SK-N-SH (cell line): ENCODE measurements at regions not wholly inside any gene's neighbourhood (a gene's known extent, or its start where the extent isn't known, plus 50 kb on each side); places are given as distances from the start of the nearest gene placed in this dataset.
"Not testable (repeated sequence)": the region's sequence is repeated elsewhere in the genome, so short reads cannot be mapped to it uniquely, and the experiment has no call there.

ENCODE experiments used
- CTCF ChIA-PET: fragments of 300-600, 350-600 bp; formaldehyde crosslinking; extraction: SDS; loops from one replicate; lab custom pipeline; 2021; lab: Yijun Ruan, JAX
- POLR2A ChIA-PET: fragments of 350-600 bp; sonication (Branson Sonifier 250); formaldehyde crosslinking; extraction: SDS; loops from one replicate; lab custom pipeline; 2020; ENCODE audit warnings: antibody characterized with exemption, inconsistent platforms; lab: Yijun Ruan, JAX
- DNase-seq: peaks from one replicate; pipeline ENCODE4 v3.0.0; 2012
- H2AFZ ChIP-seq: fragments of 200-600 bp; sonication (generic); 2 replicates; pipeline ENCODE4 v1.8.1; 2016; ENCODE audit warnings: antibody characterized with exemption, mild to moderate bottlenecking, low read depth
- H3F3A ChIP-seq: fragments of 200-600 bp; sonication (generic); replicated peaks from 2 replicates; pipeline ENCODE3; 2016; ENCODE audit warnings: antibody characterized with exemption, mild to moderate bottlenecking; ENCODE audit not compliant: insufficient read depth
- H3K27ac ChIP-seq, 2 experiments: fragments of 200-500 bp in 1 of 2; fragments of 200-600 bp in 1 of 2; sonication (Bioruptor generic) in 1 of 2; sonication (generic), shearing (Covaris generic) in 1 of 2; 2 replicates each; pipeline versions ENCODE4 v1.5.1 to v1.6.1; 2014 to 2016; ENCODE audit warnings: low read depth in 2 of 2, inconsistent platforms in 1 of 2, low read length in 1 of 2, mild to moderate bottlenecking in 1 of 2, mixed read lengths in 1 of 2
- H3K27me3 ChIP-seq: fragments of 200-600 bp; sonication (generic), shearing (Covaris generic); 2 replicates; pipeline ENCODE4 v1.6.1; 2016; ENCODE audit warnings: mixed run types; ENCODE audit not compliant: insufficient read depth
- H3K36me3 ChIP-seq, 2 experiments: fragments of 200-500 bp in 1 of 2; fragments of 200-600 bp in 1 of 2; sonication (Bioruptor generic) in 1 of 2; sonication (generic) in 1 of 2; replicated peaks in 1 of 2; 2 replicates each; pipeline versions ENCODE3 to v1.5.1; 2014 to 2016; ENCODE audit warnings: low read length in 1 of 2, mild to moderate bottlenecking in 1 of 2; ENCODE audit not compliant: insufficient read depth in 2 of 2, control insufficient read depth in 1 of 2
- H3K4me1 ChIP-seq, 2 experiments: fragments of 200-500 bp in 1 of 2; fragments of 200-600 bp in 1 of 2; sonication (Bioruptor generic) in 1 of 2; sonication (generic), shearing (Covaris generic) in 1 of 2; 2 replicates each; pipeline versions ENCODE4 v1.5.1 to v1.6.1; 2014 to 2016; ENCODE audit warnings: low read depth in 1 of 2, low read length in 1 of 2, mixed run types in 1 of 2; ENCODE audit not compliant: insufficient read depth in 2 of 2, control insufficient read depth in 1 of 2
- H3K4me2 ChIP-seq: fragments of 200-600 bp; sonication (generic), shearing (Covaris generic); 2 replicates; pipeline ENCODE4 v1.6.1; 2017; ENCODE audit warnings: mixed run types
- H3K4me3 ChIP-seq, 2 experiments: fragments of 200-500 bp in 1 of 2; fragments of 200-600 bp in 1 of 2; sonication (Bioruptor generic) in 1 of 2; sonication (generic), shearing (Covaris generic) in 1 of 2; 2 replicates each; pipeline versions ENCODE4 v1.5.1 to v1.8.1; 2014 to 2016; ENCODE audit warnings: low read depth in 2 of 2, inconsistent platforms in 1 of 2, low read length in 1 of 2, mild to moderate bottlenecking in 1 of 2, mixed read lengths in 1 of 2, moderate library complexity in 1 of 2
- H3K79me2 ChIP-seq: fragments of 200-600 bp; sonication (generic); 2 replicates; pipeline ENCODE4 v1.8.1; 2017; ENCODE audit warnings: mild to moderate bottlenecking; ENCODE audit not compliant: insufficient read depth
- H3K9ac ChIP-seq: fragments of 200-600 bp; sonication (generic); 2 replicates; pipeline ENCODE4 v1.6.1; 2017; ENCODE audit warnings: mixed run types
- H3K9me2 ChIP-seq: fragments of 200-600 bp; sonication (generic); 2 replicates; pipeline ENCODE4 v1.6.1; 2017; ENCODE audit warnings: mixed run types
- H3K9me3 ChIP-seq: fragments of 200-600 bp; sonication (generic); 2 replicates; pipeline ENCODE4 v1.6.1; 2017; ENCODE audit warnings: mixed run types, mild to moderate bottlenecking, moderate library complexity
- H4K20me1 ChIP-seq: fragments of 200-600 bp; sonication (generic); 2 replicates; pipeline ENCODE4 v1.6.1; 2017; ENCODE audit warnings: mild to moderate bottlenecking, mixed run types; ENCODE audit not compliant: insufficient read depth
- CHD2 ChIP-seq: fragments of 150-350 bp; IDR thresholded peaks from 2 replicates; pipeline ENCODE4 v1.6.1; 2018; ENCODE audit warnings: low read length; ENCODE audit not compliant: partially characterized antibody
- EP300 ChIP-seq, 2 experiments: IDR thresholded peaks; 2 replicates each; pipeline versions ENCODE4 v1.4.0 to v1.6.1; 2012; ENCODE audit warnings: borderline replicate concordance in 1 of 2, low read depth in 1 of 2, low read length in 1 of 2
- EZH2phosphoT487 ChIP-seq: fragments of 200-600 bp; sonication (generic); IDR thresholded peaks from 2 replicates; pipeline ENCODE4 v1.6.1; 2017; ENCODE audit warnings: low read depth, mixed run types, mild to moderate bottlenecking, antibody characterized with exemption, moderate library complexity, borderline replicate concordance
- FOXJ3 ChIP-seq: sonication (generic); formaldehyde crosslinking; IDR thresholded peaks from 2 replicates; pipeline ENCODE4 v1.5.1; 2020; ENCODE audit warnings: mild to moderate bottlenecking, missing genetic modification reagents
- FOXM1 ChIP-seq: IDR thresholded peaks from 2 replicates; pipeline ENCODE4 v1.4.0; 2012; ENCODE audit warnings: low read depth, mild to moderate bottlenecking
- GABPA ChIP-seq: IDR thresholded peaks from 2 replicates; pipeline ENCODE4 v1.4.0; 2012; ENCODE audit warnings: low read depth, mild to moderate bottlenecking
- GATA2 ChIP-seq: sonication (generic); formaldehyde crosslinking; IDR thresholded peaks from 2 replicates; pipeline ENCODE4 v1.5.0; 2020; ENCODE audit warnings: mild to moderate bottlenecking, missing genetic modification reagents
- MAX ChIP-seq: IDR thresholded peaks from 2 replicates; pipeline ENCODE4 v1.4.0; 2012; ENCODE audit warnings: low read depth
- MEF2A ChIP-seq: IDR thresholded peaks from 2 replicates; pipeline ENCODE4 v1.4.0; 2012; ENCODE audit warnings: low read depth, borderline replicate concordance
- MXI1 ChIP-seq: IDR thresholded peaks from 2 replicates; pipeline ENCODE4 v1.6.1; 2012; ENCODE audit warnings: mild to moderate bottlenecking, low read depth, low read length, improper control_type of control experiment
- NRF1 ChIP-seq: IDR thresholded peaks from 2 replicates; pipeline ENCODE4 v1.6.1; 2012; ENCODE audit warnings: low read depth, mild to moderate bottlenecking, low read length
- POLR2AphosphoS5 ChIP-seq: IDR thresholded peaks from 2 replicates; pipeline ENCODE4 v1.6.1; 2012; ENCODE audit warnings: low read depth, low read length
- RCOR1 ChIP-seq: fragments of 150-350 bp; IDR thresholded peaks from 2 replicates; pipeline ENCODE4 v1.6.1; 2017; ENCODE audit warnings: antibody characterized with exemption, low read length
- SMC3 ChIP-seq: IDR thresholded peaks from 2 replicates; pipeline ENCODE4 v1.6.1; 2012; ENCODE audit warnings: low read depth, low read length, improper control_type of control experiment
- TAF1 ChIP-seq: IDR thresholded peaks from 2 replicates; pipeline ENCODE4 v1.6.1; 2012; ENCODE audit warnings: low read depth, mild to moderate bottlenecking, low read length, moderate library complexity, borderline replicate concordance
- TEAD4 ChIP-seq: IDR thresholded peaks from 2 replicates; pipeline ENCODE4 v1.4.0; 2012; ENCODE audit warnings: mild to moderate bottlenecking, borderline replicate concordance; ENCODE audit not compliant: insufficient read depth
- USF1 ChIP-seq: IDR thresholded peaks from 2 replicates; pipeline ENCODE4 v1.4.0; 2012; ENCODE audit warnings: low read depth, borderline replicate concordance
- YY1 ChIP-seq: IDR thresholded peaks from 2 replicates; pipeline ENCODE4 v1.4.0; 2012; ENCODE audit warnings: low read depth, mild to moderate bottlenecking
- WGBS: methylation state at CpG from one replicate; pipeline ENCODE4 v1.1.6; 2017; ENCODE audit warnings: low lambda C conversion rate; 5-methylcytosine and 5-hydroxymethylcytosine counted together

- 37% methylated on average over 5 of the region's 7 CpGs for WGBS
- H3K9me3 ChIP-seq, CTCF ChIA-PET, POLR2A ChIA-PET, DNase-seq, H3K79me2 ChIP-seq, H4K20me1 ChIP-seq, H3F3A ChIP-seq, H3K4me2 ChIP-seq, H3K36me3 ChIP-seq, H3K4me3 ChIP-seq, H3K9ac ChIP-seq, H3K9me2 ChIP-seq, H2AFZ ChIP-seq, H3K27me3 ChIP-seq: not testable (repeated sequence)
- Histone ChIP-seq H3K4me1 (peaks cover 0 to 21% of the 10 kb centered on the region in 2 experiments; a peak in 1 of 4 replicates), H3K27ac (peak overlapping the region in 1 of 2 experiments; percentile 68; a peak in 1 of 4 replicates)
These were observed 337.5 kb downstream of the PREX1 start for GRCh38 chr20:48490341-48490740.

GRCh38 chr20:48489656-48490055 is 338.1 kb downstream of the PREX1 start:
- peak in 1 of 2 experiments; percentile 55; a peak in 1 of 4 replicates for TF ChIP-seq EP300 (IDR thresholded peaks at IDR 0.05; ENCODE audit: borderline replicate concordance in 1 of 2, low read depth in 1 of 2, low read length in 1 of 2)
- TF ChIP-seq FOXJ3 (CRISPR knock-in tag): 0 out of 2 replicates have a peak, but pooled peaks have one; percentile 63
- peak; percentile 17; the same call in 1 of the 2 replicates for TF ChIP-seq SMC3
- no peak for TF ChIP-seq YY1
- no peak for TF ChIP-seq NRF1
- no peak for TF ChIP-seq TAF1
- TF ChIP-seq CHD2: peak; percentile 43
- peak; percentile 67; the same call in 1 of the 2 replicates for TF ChIP-seq RCOR1
- peak; percentile 68 for TF ChIP-seq GATA2 (CRISPR knock-in tag)
- Histone ChIP-seq H3K27ac (peak overlapping the region in 1 of 2 experiments; percentile 68; a peak in 2 of 4 replicates), H3K4me3 (no peak overlapping the region), H3K9me2 (no peaks in the 10 kb centered on the region), H2AFZ (no peak overlapping the region), H4K20me1 (no peaks in the 10 kb centered on the region), H3K36me3 (no peaks in the 10 kb centered on the region), H3K4me2 (no peak overlapping the region), H3K9me3 (no peaks in the 10 kb centered on the region), H3K79me2 (no peaks in the 10 kb centered on the region), H3F3A (no peaks in the 10 kb centered on the region), H3K4me1 (peaks cover 0 to 21% of the 10 kb centered on the region in 2 experiments; a peak in 1 of 4 replicates), H3K9ac (no peak overlapping the region), H3K27me3 (no peaks in the 10 kb centered on the region)
- 13% methylated on average over 4 of the region's 8 CpGs for WGBS
- ChIA-PET POLR2A (no interaction called here), CTCF (no interaction called here)
- DNase-seq: peak; percentile 70

DNA sequence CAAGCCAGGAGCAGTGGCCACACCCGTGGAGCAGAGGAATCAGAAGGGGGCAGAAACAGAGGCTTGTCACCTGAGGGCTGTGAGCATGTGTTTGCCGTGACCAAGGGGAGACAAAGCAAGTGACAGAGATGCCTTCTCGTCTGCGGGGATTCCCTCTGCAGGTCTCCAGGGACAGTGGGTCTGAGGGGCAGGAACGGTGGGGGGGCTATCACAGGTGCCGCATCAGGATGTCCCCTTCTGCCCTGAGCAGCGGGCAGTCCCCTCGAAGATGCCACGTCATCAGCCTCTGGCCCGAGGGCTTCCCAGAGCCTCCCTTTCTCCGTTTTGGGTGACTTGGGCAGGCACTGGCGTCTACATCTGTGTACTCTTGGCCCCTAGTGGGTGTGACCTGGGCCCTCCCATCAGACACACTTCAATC is 338.7 kb downstream of the PREX1 start:
- Histone ChIP-seq H3K9me3 (no peaks in the 10 kb centered on the region), H3K79me2 (no peaks in the 10 kb centered on the region), H3K9ac (no peak overlapping the region), H2AFZ (no peak overlapping the region), H3K4me3 (no peak overlapping the region), H3K9me2 (no peaks in the 10 kb centered on the region), H3K36me3 (no peaks in the 10 kb centered on the region), H3K4me2 (no peak overlapping the region), H3K4me1 (peaks cover 0 to 21% of the 10 kb centered on the region in 2 experiments; a peak in 1 of 4 replicates), H4K20me1 (no peaks in the 10 kb centered on the region), H3F3A (no peaks in the 10 kb centered on the region), H3K27ac (peak overlapping the region in 1 of 2 experiments; percentile 68; a peak in 2 of 4 replicates), H3K27me3 (no peaks in the 10 kb centered on the region)
- no peak for TF ChIP-seq TAF1
- TF ChIP-seq USF1: no peak
- no peak for TF ChIP-seq MAX
- TF ChIP-seq POLR2AphosphoS5: no peak
- TF ChIP-seq EP300 (IDR thresholded peaks at IDR 0.05; ENCODE audit: borderline replicate concordance in 1 of 2, low read depth in 1 of 2, low read length in 1 of 2): no peak
- TF ChIP-seq FOXM1: no peak
- no peak for TF ChIP-seq NRF1
- TF ChIP-seq MXI1: no peak
- no peak for TF ChIP-seq GABPA
- TF ChIP-seq RCOR1: no peak
- TF ChIP-seq EZH2phosphoT487: no peak
- no peak for TF ChIP-seq TEAD4
- TF ChIP-seq MEF2A: no peak
- CTCF ChIA-PET: no interaction called here
- DNase-seq: no peak
- 53% methylated on average over 7 of the region's 12 CpGs for whole genome bisulfite sequencing
- POLR2A ChIA-PET: no interaction called here
